ENCODE measurements at regions not wholly inside any gene's neighbourhood (a gene's known extent, or its start where the extent isn't known, plus 50 kb on each side); places are given as distances from the start of the nearest gene placed in this dataset.

DNA sequence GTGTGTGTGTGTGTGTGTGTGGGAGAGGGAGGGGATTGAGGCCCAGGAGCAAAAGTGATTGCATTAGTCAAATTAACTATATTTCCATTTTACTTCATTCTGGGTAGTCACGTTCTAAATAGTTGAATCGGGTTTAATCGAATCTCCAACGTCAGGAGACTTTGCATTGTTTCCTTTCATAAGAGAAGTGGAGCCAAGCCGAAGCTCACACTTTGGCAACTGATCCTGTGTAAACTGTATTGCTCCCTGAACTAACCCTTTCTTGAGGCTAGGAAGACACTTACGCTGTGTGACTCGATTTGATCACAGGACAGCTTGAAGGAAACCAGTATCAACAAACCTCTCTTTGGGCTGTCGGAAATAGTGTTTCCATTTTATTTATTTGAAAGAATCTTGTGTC, 363.4 kb upstream of the ATP2B1 start:
- POLR2A ChIA-PET, result no interaction called here
- CTCF ChIA-PET, result no interaction called here

DNA sequence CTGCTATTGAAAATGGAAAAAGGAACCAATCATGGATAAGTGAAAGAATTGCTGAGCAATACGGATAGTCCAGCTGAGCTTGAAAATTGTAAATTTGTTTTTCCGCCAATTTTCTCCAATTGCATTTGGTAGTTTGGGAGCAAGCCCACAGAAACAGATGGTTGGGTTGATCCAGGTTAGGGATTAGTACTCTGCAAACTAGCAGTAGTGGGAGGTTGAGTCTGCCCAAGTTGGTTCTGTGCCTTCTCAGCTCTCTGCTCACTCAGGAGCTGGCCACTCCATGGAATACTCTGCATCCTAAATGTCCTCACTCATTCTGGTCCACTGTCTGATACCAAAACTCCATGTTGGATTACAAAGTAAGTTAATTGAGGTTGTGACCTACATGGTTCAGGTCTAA, 361.1 kb upstream of the ATP2B1 start:
- CTCF ChIA-PET, result no interaction called here

DNA sequence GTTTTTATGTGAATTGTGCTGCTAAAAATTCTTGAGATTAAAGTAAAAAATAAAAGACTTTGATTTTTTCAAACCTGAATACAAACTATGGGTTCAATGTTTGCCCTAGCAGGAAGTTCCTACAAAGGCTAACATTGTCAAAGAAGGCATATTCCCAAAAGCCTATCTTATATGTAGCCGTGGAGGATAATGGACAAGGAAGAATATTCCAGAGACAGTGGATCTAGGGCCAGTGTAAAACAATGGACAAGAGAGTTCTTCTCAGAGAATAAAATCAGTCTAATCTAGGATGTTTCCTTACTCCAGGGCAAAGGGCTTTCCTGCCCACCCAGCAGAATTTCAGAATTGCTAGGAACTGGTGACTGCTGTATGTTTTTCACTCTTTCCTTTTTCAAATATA, 359.2 kb upstream of the ATP2B1 start:
- ChIA-PET POLR2A (no interaction called here), CTCF (no interaction called here)

More for the DNA sequence above, 361.1 kb upstream of the ATP2B1 start:
- POLR2A ChIA-PET, result no interaction called here

DNA sequence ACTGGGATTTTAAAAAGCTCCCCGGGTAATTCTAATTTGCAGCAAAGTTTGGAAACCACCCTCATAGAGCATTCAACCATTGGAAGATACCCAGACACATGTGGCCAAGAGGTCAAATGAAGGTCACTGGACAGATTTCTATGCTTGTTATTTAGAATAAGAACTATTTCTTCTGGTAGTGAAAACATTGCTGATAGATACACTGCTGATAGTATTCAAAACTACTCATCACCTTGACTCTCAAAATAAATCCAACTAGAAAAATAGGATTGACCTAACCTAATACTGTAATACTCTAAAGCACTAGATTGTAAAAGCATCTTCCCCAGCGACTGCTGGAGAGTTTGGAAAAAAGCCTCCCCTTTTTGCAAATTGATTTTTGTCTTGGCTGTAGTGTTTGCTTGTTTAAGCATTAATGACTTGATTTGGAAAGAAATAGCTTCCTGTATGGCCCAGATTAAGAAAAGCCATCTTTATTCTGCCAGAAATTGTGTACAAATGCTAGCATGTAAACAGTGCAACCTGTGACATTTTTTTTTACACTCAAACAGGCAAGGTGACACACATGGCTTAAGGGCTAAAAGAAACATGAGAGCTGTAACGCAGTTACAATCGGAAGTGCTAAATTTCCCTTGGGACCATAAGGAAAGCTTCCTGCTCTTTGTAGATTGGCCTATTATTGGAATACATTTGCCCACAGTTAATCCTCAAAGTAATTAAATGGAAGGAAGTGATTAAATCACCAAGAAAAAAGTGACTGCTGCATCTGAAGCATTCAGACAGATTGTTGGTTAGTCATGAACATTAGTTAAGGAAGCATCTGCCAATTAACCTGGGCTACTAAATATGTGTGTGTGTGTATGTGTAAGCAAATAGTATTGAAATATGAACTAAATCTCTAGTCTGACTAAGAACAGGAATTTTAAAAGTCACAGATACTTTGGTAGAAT, 356.5 kb upstream of the ATP2B1 start:
- POLR2A ChIA-PET, result no interaction called here
- CTCF ChIA-PET, result no interaction called here

DNA sequence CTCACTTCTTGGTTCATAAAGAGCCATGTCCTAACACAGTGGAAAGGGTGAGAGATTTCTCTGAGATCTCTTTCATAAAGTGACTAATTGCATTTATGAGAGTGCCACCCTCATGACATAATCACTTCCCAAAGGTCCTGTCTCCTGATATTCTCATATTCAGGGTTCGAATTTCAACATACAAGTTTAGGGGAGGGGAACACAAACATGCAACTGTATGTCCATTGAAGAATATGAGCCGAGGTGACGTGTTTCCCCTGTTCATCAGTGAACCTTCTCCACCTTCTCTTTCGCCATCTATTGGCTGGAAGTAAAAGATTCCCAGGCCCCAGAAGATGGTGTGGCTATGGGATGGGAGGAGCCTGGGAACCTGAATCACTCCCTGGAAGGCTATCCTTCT, 354.2 kb upstream of the ATP2B1 start:
- CTCF ChIA-PET, result no interaction called here
- POLR2A ChIA-PET, result no interaction called here

DNA sequence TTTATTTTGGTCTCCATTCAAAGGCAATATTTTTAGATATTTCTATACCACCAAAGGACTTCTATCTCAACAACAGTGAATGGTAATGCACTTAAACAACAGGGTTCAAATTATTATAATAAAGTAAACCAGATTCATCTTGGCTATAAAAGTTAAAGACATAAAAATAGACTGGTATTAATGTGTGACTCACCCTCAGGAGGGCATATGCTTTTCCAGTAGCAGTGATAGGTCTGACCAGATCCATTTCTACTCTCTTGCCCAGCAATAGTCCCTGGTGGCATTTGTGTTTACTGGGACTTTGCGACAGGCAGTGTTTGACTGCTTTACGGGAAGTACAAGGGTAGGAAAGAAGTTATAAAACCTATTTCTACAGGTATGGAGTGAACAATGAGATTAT, 353.2 kb upstream of the ATP2B1 start:
- ChIA-PET POLR2A (no interaction called here), CTCF (no interaction called here)

DNA sequence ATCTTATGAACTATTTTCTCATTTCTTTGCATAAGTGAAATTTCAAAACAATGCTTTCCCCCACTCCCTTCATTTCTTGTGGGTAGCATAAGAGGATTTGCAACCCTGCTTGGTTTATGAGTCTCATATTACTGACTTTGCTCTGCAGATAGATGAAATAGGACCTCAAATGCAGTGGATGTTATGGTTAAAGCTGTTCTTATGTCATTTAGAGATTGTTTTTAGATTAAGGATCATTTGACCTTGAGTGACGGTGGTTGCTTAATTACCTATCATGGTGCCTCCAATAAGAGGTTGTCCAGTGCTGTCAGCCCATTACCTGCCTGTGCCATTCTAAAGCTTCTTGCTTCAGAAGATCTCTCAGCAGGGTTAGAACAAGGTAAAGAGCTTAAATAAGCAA, 351.4 kb upstream of the ATP2B1 start:
- ChIA-PET CTCF (no interaction called here), POLR2A (no interaction called here)

DNA sequence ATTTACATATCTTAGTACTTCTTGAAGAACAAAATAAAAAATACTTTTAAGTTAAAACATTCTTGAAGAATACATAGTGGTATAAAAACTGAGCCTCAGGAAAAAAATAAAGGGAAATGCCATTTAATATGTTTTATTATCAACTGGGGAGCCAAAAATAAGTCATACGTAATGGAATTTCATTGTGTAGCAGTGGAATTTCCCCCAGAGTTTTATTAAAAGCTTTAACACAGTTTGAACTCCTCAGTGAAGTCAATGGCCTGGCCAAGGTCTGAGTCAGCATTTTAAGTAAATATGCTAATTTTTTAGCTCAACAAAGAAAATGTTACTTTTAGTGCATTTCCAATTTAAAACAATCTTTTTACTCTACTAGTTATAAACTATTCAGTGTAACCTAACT, 350.1 kb upstream of the ATP2B1 start:
- ChIA-PET POLR2A (no interaction called here), CTCF (no interaction called here)

DNA sequence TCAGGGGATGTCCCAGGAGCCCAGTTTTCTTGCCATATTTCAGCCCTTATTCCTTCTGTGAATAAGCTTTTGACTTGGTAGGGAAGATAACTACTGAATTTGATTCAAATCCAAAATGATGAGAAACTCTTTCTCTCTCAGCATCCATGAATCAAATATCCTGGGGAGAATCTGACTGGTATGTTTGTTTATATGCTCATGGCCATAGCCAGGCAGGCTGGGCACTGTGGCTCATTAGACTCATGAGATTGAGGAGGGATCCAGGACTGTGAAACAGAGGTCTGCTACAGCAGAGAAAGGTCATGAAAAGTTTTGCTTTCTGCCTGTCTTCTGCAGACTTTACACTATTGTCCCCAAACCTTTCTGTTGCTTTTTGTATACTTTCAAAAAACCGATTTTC, 346.4 kb upstream of the ATP2B1 start:
- CTCF ChIA-PET, result no interaction called here
- POLR2A ChIA-PET, result no interaction called here

DNA sequence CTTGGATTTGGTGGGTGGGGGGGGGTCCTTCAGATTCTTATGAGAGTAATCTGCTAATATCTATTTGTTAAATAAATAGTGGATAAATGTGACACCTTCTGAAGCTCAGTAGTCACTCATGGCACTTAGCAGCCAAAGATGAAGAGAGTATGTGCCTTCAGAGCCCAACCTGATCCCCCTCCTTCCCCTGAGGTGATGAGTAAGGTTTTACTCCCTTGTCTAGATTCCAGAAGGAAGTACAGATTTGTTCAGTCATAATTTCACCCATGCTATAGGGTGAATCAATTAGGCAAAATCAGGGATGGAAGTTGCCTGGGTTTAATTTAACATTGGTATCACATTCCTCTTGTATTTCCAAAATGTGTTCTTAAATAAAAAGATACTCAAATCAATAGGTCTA, 340.3 kb upstream of the ATP2B1 start:
- CTCF ChIA-PET, result no interaction called here
- POLR2A ChIA-PET, result no interaction called here

DNA sequence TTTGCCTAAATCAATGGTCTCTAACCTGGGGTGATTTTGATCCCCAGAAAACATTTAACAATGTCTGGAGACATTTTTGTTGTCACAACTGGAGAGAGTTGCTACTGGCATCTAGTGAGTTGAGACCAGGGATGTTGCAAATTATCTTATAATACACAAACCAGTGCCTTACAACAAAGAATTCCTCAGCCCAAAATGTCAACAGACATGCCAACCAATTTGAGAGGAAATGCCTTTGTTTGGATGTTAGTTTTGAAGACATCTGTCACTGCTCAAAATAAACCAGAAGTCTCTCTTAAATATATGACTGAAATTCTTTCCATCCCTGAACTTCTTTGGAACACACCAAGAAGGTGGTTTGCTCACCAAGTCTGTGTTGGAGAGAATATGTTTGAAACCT, 336.9 kb upstream of the ATP2B1 start:
- CTCF ChIA-PET, result no interaction called here

DNA sequence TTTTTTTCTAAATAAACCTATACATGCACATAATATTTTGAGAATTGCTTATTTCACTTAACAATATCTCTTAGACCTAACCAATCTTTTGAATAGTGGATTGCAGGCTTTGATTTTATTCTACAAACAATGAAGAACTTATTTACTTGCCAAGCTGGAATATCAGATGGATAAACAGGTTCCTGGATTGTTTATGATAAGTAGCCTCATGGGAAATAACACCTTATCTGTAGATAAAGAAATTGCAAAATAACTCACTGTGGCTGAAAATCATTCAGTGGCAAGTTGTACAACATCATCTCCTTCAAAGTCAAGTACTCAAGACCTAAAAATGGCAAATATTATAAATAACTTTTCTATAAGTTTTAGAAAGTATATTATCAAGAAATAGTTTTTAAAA, 335.4 kb upstream of the ATP2B1 start:
- CTCF ChIA-PET, result interaction anchor here (0.7 kb wide), 1 partner anchor 28 kb away, joined by 4 read pairs; no protein-coding TSS in a partner anchor
- POLR2A ChIA-PET, result no interaction called here

More for the DNA sequence above, 336.9 kb upstream of the ATP2B1 start:
- POLR2A ChIA-PET, result no interaction called here

DNA sequence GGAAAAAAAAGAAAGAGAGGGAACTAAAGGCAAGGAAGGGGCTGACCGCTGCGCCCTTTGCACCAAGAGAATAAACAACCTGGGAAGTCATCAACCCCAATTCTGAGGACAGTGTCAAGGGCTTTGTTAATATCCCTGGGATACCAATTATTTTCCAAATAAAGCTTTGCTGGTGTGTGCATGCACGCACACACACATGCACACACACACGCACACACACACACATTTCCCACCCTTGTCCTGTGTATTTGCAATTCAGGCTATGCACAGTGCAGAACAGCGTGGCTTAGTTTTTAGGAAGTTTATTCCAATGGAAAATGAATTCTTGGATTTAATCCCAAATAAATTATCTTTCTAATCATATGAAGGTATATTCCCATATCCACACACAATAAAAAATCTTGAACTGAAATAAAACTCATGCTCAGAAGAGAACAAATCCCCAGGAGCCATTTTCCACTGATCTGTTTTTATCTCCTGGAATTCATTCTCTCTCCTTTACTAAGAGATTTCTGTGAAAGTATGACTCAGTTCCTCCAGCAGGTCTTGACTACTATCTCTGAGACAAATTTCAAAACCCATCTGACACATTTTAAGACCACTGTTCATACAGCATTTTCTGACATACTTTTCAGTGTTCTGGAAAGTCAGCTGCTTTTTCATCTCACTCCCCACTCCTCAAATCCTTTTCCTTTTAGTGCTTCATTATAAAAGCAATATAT, 334.4 kb upstream of the ATP2B1 start:
- ChIA-PET POLR2A (no interaction called here), CTCF (no interaction called here)

DNA sequence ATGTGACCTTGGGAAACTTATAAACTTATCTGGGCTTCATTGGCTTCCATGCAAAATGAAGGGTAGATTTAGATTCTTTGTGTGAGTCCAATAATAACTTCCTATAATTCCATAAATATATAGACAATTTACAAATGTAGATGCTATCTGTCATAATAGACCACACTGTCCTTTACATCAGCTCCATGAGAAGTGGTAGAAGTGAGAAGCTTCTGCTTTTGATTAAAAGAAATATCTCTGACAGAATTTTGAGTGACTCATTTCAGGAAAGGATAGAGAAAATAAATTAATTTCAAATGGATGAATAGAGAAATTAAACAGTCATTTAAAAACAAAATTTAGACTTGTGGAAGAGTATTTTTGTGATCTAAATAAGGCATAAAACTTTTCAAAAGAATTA, 329.7 kb upstream of the ATP2B1 start:
- ChIA-PET CTCF (no interaction called here), POLR2A (no interaction called here)

DNA sequence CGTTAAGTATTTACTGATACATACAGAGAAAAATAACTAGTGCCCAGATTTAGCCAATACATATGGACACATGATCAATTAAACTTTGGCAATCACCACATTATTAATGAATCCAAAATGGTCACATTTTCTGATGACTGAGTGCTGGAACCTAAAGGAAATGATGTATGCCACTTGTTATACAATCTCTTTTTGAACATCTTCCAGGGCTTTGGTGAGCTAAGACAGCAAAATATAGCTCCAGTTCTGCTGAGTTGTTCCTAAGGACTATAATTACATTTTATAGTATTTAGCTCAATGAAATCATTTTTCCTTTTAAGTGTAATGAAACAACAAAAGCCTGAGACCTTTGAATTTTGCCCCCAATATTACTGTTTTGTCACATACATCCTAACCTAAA, 329.1 kb upstream of the ATP2B1 start:
- POLR2A ChIA-PET, result interaction anchor here (1.1 kb wide), 1 partner anchor 242 kb away, joined by 3 read pairs; no protein-coding TSS in a partner anchor
- CTCF ChIA-PET, result no interaction called here

DNA sequence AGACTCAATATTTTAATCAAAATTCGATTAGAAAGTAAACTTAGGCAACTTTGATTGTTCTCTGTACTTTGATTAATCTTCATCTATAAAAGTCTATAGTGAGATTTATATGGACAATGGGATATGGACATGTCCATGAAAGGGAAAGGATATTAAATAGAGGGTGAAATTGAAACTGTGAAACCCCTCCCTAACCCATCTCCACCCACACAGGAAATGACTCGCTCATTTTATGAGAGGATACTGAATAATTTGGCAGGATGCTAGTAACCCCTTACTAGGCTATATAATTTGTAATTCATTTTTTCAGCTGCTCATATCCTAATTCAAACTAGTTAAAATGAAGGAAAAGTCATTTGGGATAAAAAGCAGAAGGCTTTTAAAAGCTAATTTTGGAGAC, 328.0 kb upstream of the ATP2B1 start:
- ChIA-PET CTCF (no interaction called here), POLR2A (interaction anchor here (1.1 kb wide), 1 partner anchor 243 kb away, joined by 3 read pairs; no protein-coding TSS in a partner anchor)

DNA sequence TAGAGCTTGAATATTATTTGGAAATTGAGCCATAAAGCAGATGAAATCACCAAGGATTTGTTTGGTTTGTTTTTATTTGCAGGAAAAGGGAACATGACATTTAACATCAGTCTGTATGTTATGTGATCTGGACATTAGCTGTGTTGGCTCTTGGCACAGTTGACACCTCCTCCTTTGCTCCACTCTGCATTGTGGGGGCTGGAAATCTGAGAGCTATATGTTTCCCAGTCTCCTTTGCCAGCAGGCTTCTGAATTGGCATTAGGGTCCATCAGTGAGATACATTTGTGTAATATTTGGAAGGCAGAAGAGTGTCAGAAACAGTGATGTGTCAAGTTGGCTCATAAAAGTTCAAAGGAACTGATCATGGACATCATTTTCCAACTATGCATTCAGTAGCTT, 322.1 kb upstream of the ATP2B1 start:
- CTCF ChIA-PET, result no interaction called here
- POLR2A ChIA-PET, result no interaction called here

DNA sequence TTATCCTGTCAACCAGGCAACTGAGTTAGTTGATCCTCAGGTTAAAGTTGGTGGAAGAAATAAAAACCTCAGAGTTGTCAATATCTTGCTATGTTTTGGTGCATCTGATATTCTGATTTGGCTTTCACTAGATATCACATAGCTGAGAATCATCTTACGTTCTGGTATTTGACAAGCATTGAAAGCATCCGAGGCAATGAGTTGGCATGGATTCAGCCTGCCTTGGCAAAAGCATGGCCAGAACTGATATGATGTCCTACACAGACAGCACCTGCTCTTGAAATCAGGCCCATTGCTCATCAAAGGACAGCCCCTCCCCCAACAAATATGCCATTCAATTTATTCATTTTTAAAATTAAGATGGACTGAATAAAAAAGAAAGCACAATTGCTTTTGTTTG, 320.7 kb upstream of the ATP2B1 start:
- ChIA-PET CTCF (no interaction called here), POLR2A (no interaction called here)

DNA sequence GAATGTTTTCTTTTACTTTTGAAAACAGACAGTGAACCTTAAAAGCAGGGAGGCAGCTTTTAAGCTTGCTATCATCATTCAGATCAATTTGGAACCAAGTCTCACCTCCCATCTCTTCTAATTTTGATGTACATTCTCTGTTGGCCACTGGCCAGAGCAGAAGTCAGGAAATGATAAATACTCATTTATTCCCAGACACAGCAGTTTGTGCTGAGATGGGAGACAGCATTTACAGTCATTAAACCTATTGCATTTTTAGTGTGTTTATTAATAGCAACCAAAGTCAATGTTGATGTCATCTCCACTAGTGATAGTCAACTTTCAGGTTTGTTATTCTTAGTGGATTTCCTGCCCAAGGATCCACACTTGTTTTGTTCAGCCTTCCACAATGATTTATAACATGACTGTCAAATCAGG, 320.0 kb upstream of the ATP2B1 start:
- CTCF ChIA-PET, result no interaction called here
- POLR2A ChIA-PET, result no interaction called here

DNA sequence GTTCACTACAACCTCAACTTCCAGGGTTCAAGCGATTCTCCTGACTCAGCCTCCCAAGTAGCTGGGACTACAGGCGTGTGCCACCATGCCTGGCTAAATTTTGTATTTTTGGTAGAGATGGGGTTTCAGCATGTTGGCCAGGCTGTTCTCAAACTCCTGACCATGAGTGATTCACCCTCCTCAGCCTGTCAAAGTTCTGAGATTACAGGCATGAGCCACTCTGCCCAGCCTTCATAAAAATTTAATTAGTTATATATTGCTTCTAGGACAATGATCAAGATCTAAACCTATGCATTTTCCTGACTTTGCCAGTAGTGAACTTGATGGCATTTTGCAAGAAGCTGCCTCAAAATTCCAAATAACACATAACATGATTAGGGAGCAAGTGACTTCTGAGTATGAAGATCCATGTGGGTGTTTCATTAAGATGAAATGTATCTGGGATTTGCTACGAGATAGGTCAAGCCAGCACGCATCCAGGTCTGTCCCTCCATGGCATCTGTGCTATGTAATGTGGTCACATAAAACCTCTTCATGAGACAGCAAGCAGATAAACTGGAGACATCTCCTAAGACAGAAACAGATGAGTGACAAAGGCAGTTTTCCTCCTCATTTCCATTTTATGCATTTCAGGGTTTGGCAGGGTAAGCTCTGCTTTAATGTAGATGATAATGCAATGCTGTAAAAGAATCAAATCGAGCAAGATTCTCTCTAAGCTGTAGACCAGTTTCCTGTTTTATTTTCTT, 319.4 kb upstream of the ATP2B1 start:
- CTCF ChIA-PET, result no interaction called here
- POLR2A ChIA-PET, result no interaction called here

DNA sequence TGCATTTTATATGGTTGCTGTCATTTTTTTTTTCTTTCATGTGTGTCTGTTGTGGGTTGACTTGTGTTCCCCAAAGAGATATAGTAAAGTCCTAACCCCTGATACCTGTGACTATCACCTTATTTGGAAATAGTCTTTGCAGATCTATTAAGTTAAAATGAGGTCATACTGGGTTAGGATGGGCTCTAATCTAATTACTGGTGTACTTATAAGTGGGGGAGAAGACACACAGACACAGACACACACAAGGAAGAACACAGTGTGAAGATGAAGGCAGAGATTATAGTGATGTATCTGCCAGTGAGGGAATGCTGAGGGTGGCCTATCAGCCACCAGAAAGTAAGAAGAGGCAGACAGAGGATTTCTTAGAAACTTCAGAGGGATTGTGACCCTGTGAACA, 318.4 kb upstream of the ATP2B1 start:
- CTCF ChIA-PET, result no interaction called here
- POLR2A ChIA-PET, result no interaction called here
